GM21619 (cell line): ENCODE measurements at regions not wholly inside any gene's neighbourhood (a gene's known extent, or its start where the extent isn't known, plus 50 kb on each side); places are given as distances from the start of the nearest gene placed in this dataset.
"Not testable (repeated sequence)": the region's sequence is repeated elsewhere in the genome, so short reads cannot be mapped to it uniquely, and the experiment has no call there.

Experiments used
- ATAC-seq: cut with Tn5 transposase; IDR thresholded peaks from one replicate; pipeline ENCODE4 v1.9.1; 2021; ENCODE audit not compliant: unreplicated experiment

GRCh38 chr15:20272422-20273184, 269.0 kb downstream of the GOLGA6L6 start:
- ATAC-seq: no peak

- ATAC-seq: no peak
Measured at GRCh38 chr15:20271647-20272046, 270.0 kb downstream of the GOLGA6L6 start.

GRCh38 chr15:20269956-20270355, 271.6 kb downstream of the GOLGA6L6 start:
- not testable (repeated sequence) for ATAC-seq

GRCh38 chr15:20267996-20268395, 273.6 kb downstream of the GOLGA6L6 start:
- not testable (repeated sequence) for ATAC-seq

DNA sequence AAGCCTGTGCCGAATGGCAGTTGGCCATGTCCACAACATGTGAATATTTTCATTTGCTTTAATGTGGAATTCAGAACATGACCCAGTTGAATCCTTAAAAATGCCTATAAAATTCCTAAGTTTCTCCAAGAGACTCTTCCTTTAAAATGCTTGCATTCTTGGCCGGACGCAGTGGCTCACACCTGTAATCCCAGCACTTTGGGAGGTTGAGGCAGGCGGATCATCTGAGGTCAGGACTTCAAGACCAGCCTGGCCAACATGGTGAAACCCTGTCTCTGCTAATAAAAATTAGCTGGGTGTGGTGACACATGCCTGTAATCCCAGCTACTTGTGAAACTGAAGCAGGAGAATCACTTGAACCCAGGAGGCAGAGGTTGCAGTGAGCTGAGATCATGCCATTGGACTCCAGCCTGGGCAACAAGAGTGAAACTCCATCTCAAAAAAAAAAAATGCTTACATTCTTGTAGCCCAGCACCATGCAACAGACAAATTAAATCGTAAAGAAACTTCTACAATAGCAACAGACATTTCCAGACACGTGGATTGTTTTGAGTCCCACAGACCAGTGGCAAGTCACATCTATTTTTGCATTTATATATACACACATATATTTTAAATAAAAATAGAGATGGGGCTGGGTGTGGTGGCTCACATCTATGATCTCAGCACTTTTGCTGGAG, 274.4 kb downstream of the GOLGA6L6 start:
- not testable (repeated sequence) for ATAC-seq

DNA sequence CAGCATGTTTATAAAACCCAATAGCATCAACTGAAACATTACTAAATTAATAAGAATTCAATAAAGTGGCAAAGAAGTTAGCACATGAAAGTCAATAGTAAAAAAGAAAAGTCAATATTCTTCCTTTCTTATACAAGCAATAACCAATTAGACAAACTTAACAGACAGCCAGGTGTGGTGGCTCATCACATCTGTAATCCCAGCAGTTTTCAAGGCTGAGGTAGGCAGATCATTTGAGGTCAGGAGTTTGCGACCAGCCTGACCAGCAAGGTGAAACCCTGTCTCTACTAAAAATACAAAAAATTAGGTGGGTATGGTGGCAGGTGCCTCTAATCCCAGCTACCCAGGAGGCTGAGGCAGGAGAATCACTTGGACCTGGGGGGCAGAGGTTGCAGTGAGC, 275.9 kb downstream of the GOLGA6L6 start:
- not testable (repeated sequence) for ATAC-seq

DNA sequence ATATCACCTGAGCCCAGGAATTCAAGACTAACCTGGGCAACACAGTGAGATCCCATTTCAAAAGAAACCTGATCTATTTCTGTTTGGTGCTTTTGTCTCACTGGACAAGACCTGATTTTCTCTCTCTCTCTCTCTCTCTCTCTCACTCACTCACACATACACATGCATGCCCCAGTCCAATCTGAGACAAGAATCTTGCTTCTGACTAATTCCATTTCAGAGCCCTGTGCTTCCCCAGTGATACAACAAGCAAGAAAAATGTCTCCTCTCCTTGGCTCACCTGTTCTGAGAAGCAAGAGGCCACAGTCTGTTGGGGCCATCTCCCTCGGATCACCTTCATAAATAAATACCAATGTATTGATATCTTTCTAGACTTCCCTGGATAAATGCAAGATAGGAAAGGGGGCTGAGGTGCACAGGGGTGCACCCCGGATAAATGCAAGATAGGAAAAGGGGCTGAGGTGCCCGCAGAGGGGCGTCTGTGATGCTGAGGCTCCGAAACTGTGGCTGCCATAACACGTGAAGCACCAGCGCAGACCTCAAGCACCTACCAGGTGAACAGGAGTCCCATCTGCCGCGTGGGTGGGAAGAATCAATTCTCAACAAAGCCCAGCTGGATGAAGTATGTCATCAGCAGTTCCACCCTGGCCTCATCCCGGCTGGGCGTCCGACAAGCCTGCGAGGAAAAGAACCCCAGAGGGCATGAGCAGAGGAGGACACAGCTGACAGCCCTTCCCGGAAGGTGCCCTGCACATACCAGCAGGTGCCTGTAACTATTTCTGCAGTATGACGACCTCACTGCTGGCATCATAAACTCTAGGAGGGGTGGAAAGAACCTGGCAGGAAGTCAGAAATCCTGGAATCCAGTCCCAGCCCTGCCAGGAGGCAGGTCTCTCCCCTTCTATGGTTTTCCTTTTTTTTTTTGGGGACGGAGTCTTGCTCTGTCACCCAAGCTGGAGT, 280.0 kb downstream of the GOLGA6L6 start:
- ATAC-seq: not testable (repeated sequence)

GRCh38 chr15:20260650-20261049, 280.9 kb downstream of the GOLGA6L6 start:
- not testable (repeated sequence) for ATAC-seq

DNA sequence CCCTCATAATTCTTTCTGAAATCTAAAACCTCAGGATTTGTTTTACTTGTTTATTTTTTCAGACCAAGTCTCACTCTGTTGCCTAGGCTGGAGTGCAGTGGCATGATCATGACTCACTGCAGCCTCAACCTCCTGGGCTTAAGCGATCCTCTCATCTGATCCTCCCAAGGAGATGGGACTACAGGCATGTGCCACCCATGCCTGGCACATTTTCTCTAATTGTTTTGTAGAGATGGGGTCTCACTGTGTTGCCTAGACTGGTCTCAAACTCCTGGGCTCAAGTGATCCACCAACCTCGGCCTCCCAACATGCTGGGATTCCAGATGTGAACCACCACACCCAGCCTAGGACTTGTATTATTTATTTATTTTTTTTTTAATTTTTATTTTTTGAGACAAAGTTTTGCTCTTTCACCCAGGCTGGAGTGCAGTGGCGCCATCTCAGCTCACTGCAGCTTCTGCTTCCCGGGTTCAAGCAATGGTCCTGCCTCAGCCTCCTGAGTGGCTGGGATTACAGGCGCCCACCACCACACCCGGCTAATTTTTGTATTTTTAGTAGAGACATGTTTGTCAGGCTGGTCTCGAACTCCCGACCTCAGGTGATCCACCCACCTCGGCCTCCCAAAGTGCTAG, 281.9 kb downstream of the GOLGA6L6 start:
- ATAC-seq: not testable (repeated sequence)

DNA sequence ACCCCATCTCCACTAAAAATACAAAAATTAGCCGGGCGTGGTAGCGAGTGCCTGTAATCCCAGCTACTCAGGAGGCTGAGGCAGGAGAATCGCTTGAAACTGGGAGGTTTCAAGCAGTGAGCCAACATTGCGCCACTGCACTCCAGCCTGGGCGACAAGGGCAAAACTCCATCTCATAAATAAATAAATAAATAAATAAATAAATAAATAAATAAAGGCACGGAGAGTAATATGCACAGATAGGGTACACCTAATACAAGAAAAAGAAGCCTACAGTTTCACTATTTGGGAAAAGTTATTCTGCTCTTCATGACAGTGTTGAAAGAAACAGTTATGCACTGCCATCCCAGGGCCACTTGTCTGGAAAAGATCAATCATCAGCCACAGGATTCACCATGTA, 285.2 kb downstream of the GOLGA6L6 start:
- ATAC-seq: not testable (repeated sequence)

- ATAC-seq: not testable (repeated sequence)
Measured at GRCh38 chr15:20255641-20256040, 286.0 kb downstream of the GOLGA6L6 start.

- ATAC-seq: not testable (repeated sequence)
Measured at GRCh38 chr15:20253047-20253615, 288.5 kb downstream of the GOLGA6L6 start.

GRCh38 chr15:20252040-20252439, 289.6 kb downstream of the GOLGA6L6 start:
- ATAC-seq: not testable (repeated sequence)

- ATAC-seq: not testable (repeated sequence)
Measured at GRCh38 chr15:20251214-20252005, 290.2 kb downstream of the GOLGA6L6 start.

GRCh38 chr15:20250206-20250605, 291.4 kb downstream of the GOLGA6L6 start:
- not testable (repeated sequence) for ATAC-seq

DNA sequence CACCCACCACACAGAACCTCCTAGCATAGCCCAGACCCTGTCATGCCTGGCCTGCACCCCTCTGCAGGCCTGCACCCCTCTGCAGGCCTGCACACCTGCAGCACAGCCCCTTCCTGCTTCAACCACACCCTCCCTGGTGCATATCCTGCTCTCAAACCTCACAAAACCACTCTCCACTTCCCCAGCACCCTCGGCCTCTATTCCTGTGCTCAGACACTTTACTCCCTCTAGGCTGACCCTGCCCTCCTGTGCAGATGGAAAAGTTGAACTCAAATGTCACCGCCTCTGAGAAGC, 292.0 kb downstream of the GOLGA6L6 start:
- ATAC-seq: not testable (repeated sequence)

GRCh38 chr15:20248434-20248833, 293.2 kb downstream of the GOLGA6L6 start:
- not testable (repeated sequence) for ATAC-seq

DNA sequence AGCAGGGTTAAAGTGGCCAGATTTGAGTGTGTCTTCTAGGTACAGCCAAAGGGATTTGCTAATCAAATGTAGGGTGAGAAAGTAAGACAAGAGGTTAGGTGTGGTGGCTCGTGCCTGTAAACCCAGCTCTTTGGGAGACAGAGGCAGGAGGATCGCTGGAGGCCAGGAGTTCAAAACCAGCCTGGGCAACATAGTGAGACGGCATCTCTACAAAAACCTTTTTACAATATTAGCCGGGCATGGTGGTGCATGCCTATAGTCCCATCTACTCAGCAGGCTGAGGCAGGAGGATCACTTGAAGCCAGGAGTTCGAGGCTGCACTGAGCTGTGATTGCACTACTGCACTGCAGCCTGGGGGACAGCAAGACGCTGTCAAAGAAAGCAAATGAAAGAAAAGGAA, 294.5 kb downstream of the GOLGA6L6 start:
- not testable (repeated sequence) for ATAC-seq

- not testable (repeated sequence) for ATAC-seq
Measured at GRCh38 chr15:20246624-20247023, 295.0 kb downstream of the GOLGA6L6 start.

- not testable (repeated sequence) for ATAC-seq
Measured at GRCh38 chr15:20245856-20246255, 295.7 kb downstream of the GOLGA6L6 start.
